GM23338 (cell line): ENCODE measurements at regions not wholly inside any gene's neighbourhood (a gene's known extent, or its start where the extent isn't known, plus 50 kb on each side); places are given as distances from the start of the nearest gene placed in this dataset.

Experiments used
- EZH2 ChIP-seq: fragments of 200-600 bp; sonication (generic); IDR thresholded peaks from one replicate; pipeline ENCODE4 v1.8.0; 2017; ENCODE audit warnings: antibody characterized with exemption, mild to moderate bottlenecking, low read depth; ENCODE audit not compliant: unreplicated experiment
- EZH2phosphoT487 ChIP-seq: fragments of 200-600 bp; sonication (generic); IDR thresholded peaks from one replicate; pipeline ENCODE4 v1.8.1; 2018; ENCODE audit warnings: antibody characterized with exemption; ENCODE audit not compliant: unreplicated experiment
- JUNB ChIP-seq: IDR thresholded peaks from one replicate; pipeline ENCODE4 v1.6.1; 2016; ENCODE audit warnings: antibody characterized with exemption; ENCODE audit not compliant: unreplicated experiment
- POLR2AphosphoS5 ChIP-seq: IDR thresholded peaks from 2 replicates; pipeline ENCODE4 v1.6.1; 2016; ENCODE audit warnings: antibody characterized with exemption, low read depth
- STAT1 ChIP-seq: IDR thresholded peaks from one replicate; pipeline ENCODE4 v1.6.1; 2016; ENCODE audit warnings: antibody characterized with exemption; ENCODE audit not compliant: unreplicated experiment
- TF ChIP-seq, protein P1 (sequence below), 2 experiments: fragments of 200-600 bp in 1 of 2; sonication (generic) in 1 of 2; conservative IDR thresholded peaks; 2 replicates each; pipeline versions ENCODE4 v1.5.1 to v1.6.1; 2016 to 2017; ENCODE audit warnings: antibody characterized with exemption in 2 of 2, low read depth in 2 of 2, mild to moderate bottlenecking in 2 of 2, moderate library complexity in 1 of 2

DNA sequence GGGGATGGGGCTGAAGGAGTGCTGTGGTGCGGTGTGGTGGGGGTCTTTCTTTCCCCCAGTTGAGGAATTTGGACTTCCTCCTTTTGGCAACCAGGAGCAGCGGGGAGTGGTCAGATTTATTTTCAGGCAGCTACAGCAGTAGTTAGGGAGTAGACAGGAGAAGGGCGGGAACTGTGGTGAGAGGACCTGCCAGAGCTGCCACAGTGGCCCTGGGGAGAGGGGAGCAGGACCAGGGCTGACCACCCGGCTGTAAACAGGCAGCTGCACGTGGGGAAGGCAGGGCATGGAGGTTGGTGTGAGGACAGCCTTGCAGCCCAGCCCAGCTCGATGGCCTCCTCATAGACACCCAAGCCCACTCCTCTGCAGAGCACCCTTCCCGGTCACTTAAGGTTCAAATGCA, 197.2 kb downstream of the GLI2 start:
- TF ChIP-seq, protein P1, sequence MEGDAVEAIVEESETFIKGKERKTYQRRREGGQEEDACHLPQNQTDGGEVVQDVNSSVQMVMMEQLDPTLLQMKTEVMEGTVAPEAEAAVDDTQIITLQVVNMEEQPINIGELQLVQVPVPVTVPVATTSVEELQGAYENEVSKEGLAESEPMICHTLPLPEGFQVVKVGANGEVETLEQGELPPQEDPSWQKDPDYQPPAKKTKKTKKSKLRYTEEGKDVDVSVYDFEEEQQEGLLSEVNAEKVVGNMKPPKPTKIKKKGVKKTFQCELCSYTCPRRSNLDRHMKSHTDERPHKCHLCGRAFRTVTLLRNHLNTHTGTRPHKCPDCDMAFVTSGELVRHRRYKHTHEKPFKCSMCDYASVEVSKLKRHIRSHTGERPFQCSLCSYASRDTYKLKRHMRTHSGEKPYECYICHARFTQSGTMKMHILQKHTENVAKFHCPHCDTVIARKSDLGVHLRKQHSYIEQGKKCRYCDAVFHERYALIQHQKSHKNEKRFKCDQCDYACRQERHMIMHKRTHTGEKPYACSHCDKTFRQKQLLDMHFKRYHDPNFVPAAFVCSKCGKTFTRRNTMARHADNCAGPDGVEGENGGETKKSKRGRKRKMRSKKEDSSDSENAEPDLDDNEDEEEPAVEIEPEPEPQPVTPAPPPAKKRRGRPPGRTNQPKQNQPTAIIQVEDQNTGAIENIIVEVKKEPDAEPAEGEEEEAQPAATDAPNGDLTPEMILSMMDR (conservative IDR thresholded peaks at IDR 0.05; ENCODE audit: low read depth in 2 of 2), result no peak
- TF ChIP-seq POLR2AphosphoS5, result no peak
- no peak for TF ChIP-seq STAT1
- TF ChIP-seq EZH2, result no peak
- no peak for TF ChIP-seq JUNB
- no peak for TF ChIP-seq EZH2phosphoT487
